Head of caudate nucleus (tissue), 42 donors: ENCODE measurements at regions not wholly inside any gene's neighbourhood (a gene's known extent, or its start where the extent isn't known, plus 50 kb on each side); places are given as distances from the start of the nearest gene placed in this dataset.
"Not testable (repeated sequence)": the region's sequence is repeated elsewhere in the genome, so short reads cannot be mapped to it uniquely, and the experiment has no call there.

Source experiments
- DNase-seq, 42 donors: peaks; one replicate each; pipeline versions ENCODE4 v3.0.0 to v3.0.0-alpha.2; 2020 to 2021; ENCODE audit warnings: mixed read lengths in 7 of 42
- intact Hi-C: fragments of 100-400 bp; cut with DNase I; formaldehyde crosslinking; loops from one replicate; pipeline ENCODE4 v1.15.0; 2022

GRCh38 chr11:112617977-112618826 lies 343.0 kb upstream of the NCAM1 start:
- DNase-seq, result no peak
- intact Hi-C loops, result no loop called here

GRCh38 chr11:112619106-112619505 lies 342.1 kb upstream of the NCAM1 start:
- intact Hi-C loops, result no loop called here
- DNase-seq, result no peak

GRCh38 chr11:112620621-112621394 lies 340.4 kb upstream of the NCAM1 start:
- intact Hi-C loops, result no loop called here
- DNase-seq, result no peak

- no peak for DNase-seq
- intact Hi-C loops, result no loop called here
Measured at GRCh38 chr11:112623057-112623456, 338.2 kb upstream of the NCAM1 start.

- DNase-seq, result no peak
- intact Hi-C loops, result no loop called here
Measured at GRCh38 chr11:112624431-112624830, 336.8 kb upstream of the NCAM1 start.

- intact Hi-C loops, DNase-seq: not testable (repeated sequence)
Measured at GRCh38 chr11:112624971-112625370, 336.2 kb upstream of the NCAM1 start.

GRCh38 chr11:112625814-112626213 lies 335.4 kb upstream of the NCAM1 start:
- intact Hi-C loops, result no loop called here
- DNase-seq, result no peak

- intact Hi-C loops, result no loop called here
- no peak for DNase-seq
Measured at GRCh38 chr11:112626731-112627130, 334.5 kb upstream of the NCAM1 start.

GRCh38 chr11:112627588-112628045 lies 333.6 kb upstream of the NCAM1 start:
- intact Hi-C loops, result no loop called here
- DNase-seq, result no peak

GRCh38 chr11:112628676-112629075 lies 332.5 kb upstream of the NCAM1 start:
- intact Hi-C loops, result no loop called here

GRCh38 chr11:112630496-112630895 lies 330.7 kb upstream of the NCAM1 start:
- intact Hi-C loops, result no loop called here
- no peak for DNase-seq

More at GRCh38 chr11:112628676-112629075, 332.5 kb upstream of the NCAM1 start:
- DNase-seq, result no peak

GRCh38 chr11:112631333-112631732 lies 329.9 kb upstream of the NCAM1 start:
- peak in 1 of 42 donors; percentile 25 for DNase-seq
- intact Hi-C loops, result no loop called here

GRCh38 chr11:112632866-112633505 lies 328.2 kb upstream of the NCAM1 start:
- DNase-seq, result no peak
- intact Hi-C loops, result no loop called here

- intact Hi-C loops, result no loop called here
- no peak for DNase-seq
Measured at GRCh38 chr11:112634551-112634950, 326.7 kb upstream of the NCAM1 start.

- intact Hi-C loops, result no loop called here
Measured at GRCh38 chr11:112634995-112635737, 326.1 kb upstream of the NCAM1 start.

GRCh38 chr11:112637076-112637475 lies 324.1 kb upstream of the NCAM1 start:
- peak; percentile 81 to 97 (median 92) for DNase-seq
- intact Hi-C loops, result no loop called here

More at GRCh38 chr11:112634995-112635737, 326.1 kb upstream of the NCAM1 start:
- DNase-seq, result no peak

- DNase-seq, result no peak
- intact Hi-C loops, result no loop called here
Measured at GRCh38 chr11:112637876-112638275, 323.3 kb upstream of the NCAM1 start.

- intact Hi-C loops, result no loop called here
- DNase-seq, result no peak
Measured at GRCh38 chr11:112639469-112639868, 321.8 kb upstream of the NCAM1 start.

- intact Hi-C loops, result no loop called here
- no peak for DNase-seq
Measured at GRCh38 chr11:112643416-112643815, 317.8 kb upstream of the NCAM1 start.
